ENCODE measurements at regions not wholly inside any gene's neighbourhood (a gene's known extent, or its start where the extent isn't known, plus 50 kb on each side); places are given as distances from the start of the nearest gene placed in this dataset.
"Not testable (repeated sequence)": the region's sequence is repeated elsewhere in the genome, so short reads cannot be mapped to it uniquely, and the experiment has no call there.

GRCh38 chr9:108039493-108039892 is 549.9 kb upstream of the KLF4 start:
- Histone ChIP-seq H4K20me1 (ENCODE audit: insufficient read depth, low read length) (no peaks in the 10 kb centered on the region), H3K27ac (ENCODE audit: low read length) (no peak overlapping the region), H3K4me2 (ENCODE audit: low read length) (no peak overlapping the region), H3K27me3 (ENCODE audit: low read depth, low read length) (no peaks in the 10 kb centered on the region), H3K9me3 (ENCODE audit: insufficient read depth, low read length) (no peaks in the 10 kb centered on the region), H3K9ac (ENCODE audit: low read length) (no peak overlapping the region), H3K4me3 (ENCODE audit: low read length) (no peak overlapping the region), H3K36me3 (replicated peaks; ENCODE audit: low read depth, low read length) (no peaks in the 10 kb centered on the region), H3K79me2 (ENCODE audit: low read length) (no peaks in the 10 kb centered on the region), H3K4me1 (ENCODE audit: low read length) (peaks cover 10% of the 10 kb centered on the region), H2AFZ (ENCODE audit: low read depth, low read length) (no peak overlapping the region)
- TF ChIP-seq EZH2phosphoT487 (IDR thresholded peaks at IDR 0.05; ENCODE audit: low read depth): no peak
- TF ChIP-seq, protein P1, sequence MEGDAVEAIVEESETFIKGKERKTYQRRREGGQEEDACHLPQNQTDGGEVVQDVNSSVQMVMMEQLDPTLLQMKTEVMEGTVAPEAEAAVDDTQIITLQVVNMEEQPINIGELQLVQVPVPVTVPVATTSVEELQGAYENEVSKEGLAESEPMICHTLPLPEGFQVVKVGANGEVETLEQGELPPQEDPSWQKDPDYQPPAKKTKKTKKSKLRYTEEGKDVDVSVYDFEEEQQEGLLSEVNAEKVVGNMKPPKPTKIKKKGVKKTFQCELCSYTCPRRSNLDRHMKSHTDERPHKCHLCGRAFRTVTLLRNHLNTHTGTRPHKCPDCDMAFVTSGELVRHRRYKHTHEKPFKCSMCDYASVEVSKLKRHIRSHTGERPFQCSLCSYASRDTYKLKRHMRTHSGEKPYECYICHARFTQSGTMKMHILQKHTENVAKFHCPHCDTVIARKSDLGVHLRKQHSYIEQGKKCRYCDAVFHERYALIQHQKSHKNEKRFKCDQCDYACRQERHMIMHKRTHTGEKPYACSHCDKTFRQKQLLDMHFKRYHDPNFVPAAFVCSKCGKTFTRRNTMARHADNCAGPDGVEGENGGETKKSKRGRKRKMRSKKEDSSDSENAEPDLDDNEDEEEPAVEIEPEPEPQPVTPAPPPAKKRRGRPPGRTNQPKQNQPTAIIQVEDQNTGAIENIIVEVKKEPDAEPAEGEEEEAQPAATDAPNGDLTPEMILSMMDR (IDR thresholded peaks at IDR 0.05; ENCODE audit: low read depth, low read length): no peak

GRCh38 chr9:108039012-108039411 is 549.4 kb upstream of the KLF4 start:
- TF ChIP-seq, protein P1 (IDR thresholded peaks at IDR 0.05; ENCODE audit: low read depth, low read length): no peak
- no peak for TF ChIP-seq EZH2phosphoT487 (IDR thresholded peaks at IDR 0.05; ENCODE audit: low read depth)
- Histone ChIP-seq H3K9me3 (ENCODE audit: insufficient read depth, low read length) (no peaks in the 10 kb centered on the region), H3K27me3 (ENCODE audit: low read depth, low read length) (no peaks in the 10 kb centered on the region), H2AFZ (ENCODE audit: low read depth, low read length) (no peak overlapping the region), H3K4me1 (ENCODE audit: low read length) (peaks cover 10% of the 10 kb centered on the region), H3K4me3 (ENCODE audit: low read length) (no peak overlapping the region), H3K27ac (ENCODE audit: low read length) (no peak overlapping the region), H3K4me2 (ENCODE audit: low read length) (no peak overlapping the region), H3K79me2 (ENCODE audit: low read length) (no peaks in the 10 kb centered on the region), H4K20me1 (ENCODE audit: insufficient read depth, low read length) (no peaks in the 10 kb centered on the region), H3K9ac (ENCODE audit: low read length) (no peak overlapping the region), H3K36me3 (replicated peaks; ENCODE audit: low read depth, low read length) (no peaks in the 10 kb centered on the region)

GRCh38 chr9:108035487-108035886 is 545.9 kb upstream of the KLF4 start:
- Histone ChIP-seq H2AFZ (ENCODE audit: low read depth, low read length) (no peak overlapping the region), H3K4me3 (ENCODE audit: low read length) (no peak overlapping the region), H3K4me2 (ENCODE audit: low read length) (no peak overlapping the region), H3K27ac (ENCODE audit: low read length) (no peak overlapping the region), H4K20me1 (ENCODE audit: insufficient read depth, low read length) (no peaks in the 10 kb centered on the region), H3K27me3 (ENCODE audit: low read depth, low read length) (no peaks in the 10 kb centered on the region), H3K9me3 (ENCODE audit: insufficient read depth, low read length) (no peaks in the 10 kb centered on the region), H3K36me3 (replicated peaks; ENCODE audit: low read depth, low read length) (no peaks in the 10 kb centered on the region), H3K9ac (ENCODE audit: low read length) (no peak overlapping the region), H3K79me2 (ENCODE audit: low read length) (no peaks in the 10 kb centered on the region), H3K4me1 (ENCODE audit: low read length) (no peaks in the 10 kb centered on the region)
- TF ChIP-seq EZH2phosphoT487 (IDR thresholded peaks at IDR 0.05; ENCODE audit: low read depth): no peak
- TF ChIP-seq, protein P1 (IDR thresholded peaks at IDR 0.05; ENCODE audit: low read depth, low read length): no peak

GRCh38 chr9:108033976-108034964 is 544.7 kb upstream of the KLF4 start:
- H3K4me2 ChIP-seq (ENCODE audit: low read length): no peak overlapping the region
- H3K4me1 ChIP-seq (ENCODE audit: low read length): no peaks in the 10 kb centered on the region
- TF ChIP-seq, protein P1 (IDR thresholded peaks at IDR 0.05; ENCODE audit: low read depth, low read length): no peak
- no peak for TF ChIP-seq EZH2phosphoT487 (IDR thresholded peaks at IDR 0.05; ENCODE audit: low read depth)
- H3K9me3 ChIP-seq (ENCODE audit: insufficient read depth, low read length): no peaks in the 10 kb centered on the region
- H3K27ac ChIP-seq (ENCODE audit: low read length): no peak overlapping the region
- no peak overlapping the region for H2AFZ ChIP-seq (ENCODE audit: low read depth, low read length)
- H3K4me3 ChIP-seq (ENCODE audit: low read length): no peak overlapping the region
- no peaks in the 10 kb centered on the region for H3K27me3 ChIP-seq (ENCODE audit: low read depth, low read length)
- no peaks in the 10 kb centered on the region for H3K79me2 ChIP-seq (ENCODE audit: low read length)
- no peaks in the 10 kb centered on the region for H3K36me3 ChIP-seq (replicated peaks; ENCODE audit: low read depth, low read length)
- no peaks in the 10 kb centered on the region for H4K20me1 ChIP-seq (ENCODE audit: insufficient read depth, low read length)
- H3K9ac ChIP-seq (ENCODE audit: low read length): no peak overlapping the region

GRCh38 chr9:108032079-108032478 is 542.5 kb upstream of the KLF4 start:
- not testable (repeated sequence) for H3K4me3 ChIP-seq (ENCODE audit: low read length); H3K36me3 ChIP-seq (replicated peaks; ENCODE audit: low read depth, low read length); H3K27me3 ChIP-seq (ENCODE audit: low read depth, low read length); H4K20me1 ChIP-seq (ENCODE audit: insufficient read depth, low read length); H3K9ac ChIP-seq (ENCODE audit: low read length); H3K4me2 ChIP-seq (ENCODE audit: low read length); H2AFZ ChIP-seq (ENCODE audit: low read depth, low read length); H3K79me2 ChIP-seq (ENCODE audit: low read length); H3K4me1 ChIP-seq (ENCODE audit: low read length); H3K9me3 ChIP-seq (ENCODE audit: insufficient read depth, low read length); H3K27ac ChIP-seq (ENCODE audit: low read length)

- H3K4me1 ChIP-seq (ENCODE audit: low read length); H3K27me3 ChIP-seq (ENCODE audit: low read depth, low read length); H3K79me2 ChIP-seq (ENCODE audit: low read length); H4K20me1 ChIP-seq (ENCODE audit: insufficient read depth, low read length); H3K9ac ChIP-seq (ENCODE audit: low read length); H3K4me3 ChIP-seq (ENCODE audit: low read length); H3K9me3 ChIP-seq (ENCODE audit: insufficient read depth, low read length); H3K4me2 ChIP-seq (ENCODE audit: low read length); H3K36me3 ChIP-seq (replicated peaks; ENCODE audit: low read depth, low read length); H2AFZ ChIP-seq (ENCODE audit: low read depth, low read length); H3K27ac ChIP-seq (ENCODE audit: low read length): not testable (repeated sequence)
Observed at GRCh38 chr9:108031221-108031620, 541.7 kb upstream of the KLF4 start.
